GM23338 (cell line): ENCODE measurements at regions not wholly inside any gene's neighbourhood (a gene's known extent, or its start where the extent isn't known, plus 50 kb on each side); places are given as distances from the start of the nearest gene placed in this dataset.

Experiments
- ATAC-seq: fragments of 200-7000 bp; cut with Tn5 transposase; 3 replicates; pipeline ENCODE4 v1.9.1; 2020
- DNase-seq: peaks from one replicate; pipeline ENCODE4 v3.0.0-alpha.2; 2015; ENCODE audit warnings: low spot score
- H2AFZ ChIP-seq: fragments of 200-600 bp; sonication (generic); 2 replicates; pipeline ENCODE4 v1.8.0; 2016; ENCODE audit warnings: antibody characterized with exemption, mild to moderate bottlenecking, moderate library complexity
- H3F3A ChIP-seq: fragments of 200-600 bp; sonication (generic); replicated peaks from 2 replicates; pipeline ENCODE4 v1.8.0; 2017; ENCODE audit warnings: antibody characterized with exemption, mixed run types, low read depth
- H3K27ac ChIP-seq: fragments of 200-600 bp; sonication (generic); 2 replicates; pipeline ENCODE4 v1.6.1; 2016; ENCODE audit warnings: low read depth
- H3K27me3 ChIP-seq: fragments of 200-600 bp; sonication (generic); 2 replicates; pipeline ENCODE4 v1.8.0; 2016; ENCODE audit warnings: mild to moderate bottlenecking, mixed run types, moderate library complexity; ENCODE audit not compliant: insufficient read depth
- H3K36me3 ChIP-seq: fragments of 200-600 bp; sonication (generic); 2 replicates; pipeline ENCODE4 v1.8.0; 2016; ENCODE audit warnings: mild to moderate bottlenecking; ENCODE audit not compliant: insufficient read depth
- H3K4me1 ChIP-seq: fragments of 200-600 bp; sonication (generic); 2 replicates; pipeline ENCODE4 v1.8.0; 2016; ENCODE audit warnings: mild to moderate bottlenecking, moderate library complexity; ENCODE audit not compliant: insufficient read depth
- H3K4me2 ChIP-seq: fragments of 200-600 bp; sonication (generic); 2 replicates; pipeline ENCODE4 v1.7.1; 2017; ENCODE audit warnings: mixed run types
- H3K4me3 ChIP-seq: fragments of 200-600 bp; sonication (generic); 2 replicates; pipeline ENCODE4 v1.6.1; 2016; ENCODE audit warnings: mixed run types
- H3K79me2 ChIP-seq: fragments of 200-600 bp; sonication (generic); replicated peaks from 2 replicates; pipeline ENCODE4 v1.8.0; 2017; ENCODE audit warnings: mild to moderate bottlenecking; ENCODE audit not compliant: insufficient read depth
- H3K9me2 ChIP-seq: fragments of 200-600 bp; sonication (generic); 2 replicates; pipeline ENCODE4 v1.8.0; 2017; ENCODE audit not compliant: insufficient read depth
- H4K20me1 ChIP-seq: fragments of 200-600 bp; sonication (generic); replicated peaks from 2 replicates; pipeline ENCODE4 v1.8.0; 2017; ENCODE audit warnings: mild to moderate bottlenecking; ENCODE audit not compliant: insufficient read depth
- H3K27ac Mint-ChIP-seq: 2 replicates; pipeline ENCODE4 v1.8.0; 2020; ENCODE audit warnings: inconsistent platforms, mild to moderate bottlenecking, moderate library complexity, mixed read lengths
- H3K27me3 Mint-ChIP-seq: 3 replicates; pipeline ENCODE4 v1.8.0; 2022; ENCODE audit warnings: low read depth, mild to moderate bottlenecking, moderate library complexity, mixed read lengths, inconsistent platforms; ENCODE audit not compliant: insufficient read depth, poor library complexity
- H3K36me3 Mint-ChIP-seq: 3 replicates; pipeline ENCODE4 v1.8.0; 2021; ENCODE audit warnings: low read depth, mild to moderate bottlenecking, inconsistent platforms, moderate library complexity, mixed read lengths
- H3K4me1 Mint-ChIP-seq: 3 replicates; pipeline ENCODE4 v1.8.0; 2020; ENCODE audit warnings: mild to moderate bottlenecking, inconsistent platforms, mixed read lengths
- H3K4me3 Mint-ChIP-seq: 3 replicates; pipeline ENCODE4 v1.8.0; 2021; ENCODE audit warnings: moderate library complexity, mild to moderate bottlenecking, inconsistent platforms, mixed read lengths
- H3K9me3 Mint-ChIP-seq: 3 replicates; pipeline ENCODE4 v1.8.0; 2020; ENCODE audit warnings: moderate library complexity, mild to moderate bottlenecking, inconsistent platforms, mixed read lengths
- CREB1 ChIP-seq: fragments of 250-450 bp; sonication (Bioruptor Pico); IDR thresholded peaks from 2 replicates; pipeline ENCODE4 v1.5.0; 2020; ENCODE audit warnings: low read depth, mild to moderate bottlenecking, moderate library complexity
- EZH2 ChIP-seq: fragments of 200-600 bp; sonication (generic); IDR thresholded peaks from one replicate; pipeline ENCODE4 v1.8.0; 2017; ENCODE audit warnings: antibody characterized with exemption, mild to moderate bottlenecking, low read depth; ENCODE audit not compliant: unreplicated experiment
- JUNB ChIP-seq: IDR thresholded peaks from one replicate; pipeline ENCODE4 v1.6.1; 2016; ENCODE audit warnings: antibody characterized with exemption; ENCODE audit not compliant: unreplicated experiment
- NANOG ChIP-seq: IDR thresholded peaks from 2 replicates; pipeline ENCODE4 v1.6.1; 2016; ENCODE audit warnings: antibody characterized with exemption, borderline replicate concordance
- STAT1 ChIP-seq: IDR thresholded peaks from one replicate; pipeline ENCODE4 v1.6.1; 2016; ENCODE audit warnings: antibody characterized with exemption; ENCODE audit not compliant: unreplicated experiment
- ZNF114 ChIP-seq: fragments of 250-450 bp; sonication (Bioruptor Pico); IDR thresholded peaks from 2 replicates; pipeline ENCODE4 v1.5.0; 2020; ENCODE audit warnings: mild to moderate bottlenecking, moderate library complexity
- ZNF331 ChIP-seq: fragments of 250-450 bp; sonication (Bioruptor Pico); IDR thresholded peaks from 2 replicates; pipeline ENCODE4 v1.5.0; 2020; ENCODE audit warnings: low read depth, mild to moderate bottlenecking, moderate library complexity
- ZNF462 ChIP-seq: fragments of 250-450 bp; sonication (Bioruptor Pico); IDR thresholded peaks from 2 replicates; pipeline ENCODE4 v1.5.0; 2020; ENCODE audit warnings: mild to moderate bottlenecking, moderate library complexity
- TF ChIP-seq, protein P1 (sequence below), 2 experiments: fragments of 200-600 bp in 1 of 2; sonication (generic) in 1 of 2; conservative IDR thresholded peaks; 2 replicates each; pipeline versions ENCODE4 v1.5.1 to v1.6.1; 2016 to 2017; ENCODE audit warnings: antibody characterized with exemption in 2 of 2, low read depth in 2 of 2, mild to moderate bottlenecking in 2 of 2, moderate library complexity in 1 of 2

GRCh38 chr1:82510431-82510830, 709.7 kb downstream of the ADGRL2 start (continued):
- no peak for TF ChIP-seq ZNF462 (CRISPR knock-in tag)
- no peak for TF ChIP-seq STAT1
- no peak for TF ChIP-seq NANOG
- no peak for TF ChIP-seq JUNB
- TF ChIP-seq EZH2 = no peak
- TF ChIP-seq, protein P1, sequence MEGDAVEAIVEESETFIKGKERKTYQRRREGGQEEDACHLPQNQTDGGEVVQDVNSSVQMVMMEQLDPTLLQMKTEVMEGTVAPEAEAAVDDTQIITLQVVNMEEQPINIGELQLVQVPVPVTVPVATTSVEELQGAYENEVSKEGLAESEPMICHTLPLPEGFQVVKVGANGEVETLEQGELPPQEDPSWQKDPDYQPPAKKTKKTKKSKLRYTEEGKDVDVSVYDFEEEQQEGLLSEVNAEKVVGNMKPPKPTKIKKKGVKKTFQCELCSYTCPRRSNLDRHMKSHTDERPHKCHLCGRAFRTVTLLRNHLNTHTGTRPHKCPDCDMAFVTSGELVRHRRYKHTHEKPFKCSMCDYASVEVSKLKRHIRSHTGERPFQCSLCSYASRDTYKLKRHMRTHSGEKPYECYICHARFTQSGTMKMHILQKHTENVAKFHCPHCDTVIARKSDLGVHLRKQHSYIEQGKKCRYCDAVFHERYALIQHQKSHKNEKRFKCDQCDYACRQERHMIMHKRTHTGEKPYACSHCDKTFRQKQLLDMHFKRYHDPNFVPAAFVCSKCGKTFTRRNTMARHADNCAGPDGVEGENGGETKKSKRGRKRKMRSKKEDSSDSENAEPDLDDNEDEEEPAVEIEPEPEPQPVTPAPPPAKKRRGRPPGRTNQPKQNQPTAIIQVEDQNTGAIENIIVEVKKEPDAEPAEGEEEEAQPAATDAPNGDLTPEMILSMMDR (conservative IDR thresholded peaks at IDR 0.05; ENCODE audit: low read depth in 2 of 2) = no peak
- no peak for TF ChIP-seq ZNF114 (CRISPR knock-in tag)
- TF ChIP-seq CREB1 (CRISPR knock-in tag) = no peak
- TF ChIP-seq ZNF331 (CRISPR knock-in tag) = no peak

GRCh38 chr1:82507011-82507410, 706.3 kb downstream of the ADGRL2 start:
- Mint-ChIP-seq H3K4me1 (no peaks in the 10 kb centered on the region), H3K27ac (no peak overlapping the region), H3K9me3 (no peaks in the 10 kb centered on the region), H3K27me3 (no peaks in the 10 kb centered on the region), H3K36me3 (no peaks in the 10 kb centered on the region), H3K4me3 (no peak overlapping the region)
- Histone ChIP-seq H2AFZ (no peak overlapping the region), H3K27ac (no peak overlapping the region), H3K36me3 (no peaks in the 10 kb centered on the region), H3F3A (no peaks in the 10 kb centered on the region), H4K20me1 (no peaks in the 10 kb centered on the region), H3K9me2 (no peaks in the 10 kb centered on the region), H3K4me1 (no peaks in the 10 kb centered on the region), H3K79me2 (no peaks in the 10 kb centered on the region), H3K27me3 (no peaks in the 10 kb centered on the region), H3K4me2 (no peak overlapping the region), H3K4me3 (no peak overlapping the region)
- TF ChIP-seq NANOG = no peak
- DNase-seq = no peak
- ATAC-seq = no peak
